Ovary (tissue), 7 donors: ENCODE measurements at regions not wholly inside any gene's neighbourhood (a gene's known extent, or its start where the extent isn't known, plus 50 kb on each side); places are given as distances from the start of the nearest gene placed in this dataset.

ENCODE experiments used
- DNase-seq, 5 donors: peaks; one replicate each; pipeline ENCODE4 v3.0.0-alpha.2; 2019 to 2020
- H3K27ac ChIP-seq, 2 donors: fragments of 200-600 bp; one replicate each; pipeline versions ENCODE4 v1.5.1 to v1.8.0; 2019 to 2022
- H3K27me3 ChIP-seq: fragments of 200-600 bp; one replicate; pipeline ENCODE4 v1.8.0; 2022
- H3K36me3 ChIP-seq: fragments of 200-600 bp; sonication (generic); one replicate; pipeline ENCODE4 v1.5.1; 2019
- H3K4me1 ChIP-seq: one replicate; pipeline ENCODE4 v1.8.1; 2013; ENCODE audit warnings: mild to moderate bottlenecking, moderate library complexity; ENCODE audit not compliant: insufficient read depth
- H3K4me3 ChIP-seq: fragments of 200-600 bp; sonication (generic); one replicate; pipeline ENCODE4 v1.5.1; 2017
- H3K9me3 ChIP-seq, 2 donors: fragments of 200-600 bp in 1 of 2; sonication (generic) in 1 of 2; one replicate each; pipeline versions ENCODE4 v1.5.1 to v1.8.1; 2013 to 2019; ENCODE audit warnings: mild to moderate bottlenecking in 1 of 2, moderate library complexity in 1 of 2
- CTCF ChIP-seq, 3 donors: fragments of 450-650 bp in 2 of 3; fragments of 200-600 bp in 1 of 3; IDR thresholded peaks; one replicate each; pipeline versions ENCODE4 v1.5.1 to v1.8.0; 2016 to 2022; ENCODE audit warnings: antibody characterized with exemption in 3 of 3, mild to moderate bottlenecking in 1 of 3
- EP300 ChIP-seq: sonication (generic); formaldehyde crosslinking; IDR thresholded peaks from one replicate; pipeline ENCODE4 v1.6.1; 2017; ENCODE audit warnings: antibody characterized with exemption
- POLR2A ChIP-seq: fragments of 450-650 bp; IDR thresholded peaks from one replicate; pipeline ENCODE4 v1.6.1; 2017; ENCODE audit warnings: antibody characterized with exemption, mild to moderate bottlenecking, moderate library complexity
- WGBS, 3 donors: extraction: QIAGEN DNeasy Blood & Tissue Kit in 1 of 3; methylation state at CpG; one replicate each; pipeline versions ENCODE4 v1.1.5 to v1.1.7; 2013 to 2017; 5-methylcytosine and 5-hydroxymethylcytosine counted together
- intact Hi-C, 4 donors: fragments of 100-400 bp; cut with DNase I; formaldehyde crosslinking; loops; one replicate each; pipeline versions ENCODE4 v1.11.0 to v1.15.1; 2022 to 2023
- donor health status: DM: no; HTN: no; CAD: no; lungs with moderate emphysema.
- donor health status: DM: no; HTN: no; CAD: no.
- donor health status: Bipolar disorder and iron deficiency.
- donor health status: DM: no; HTN: no; CAD: no.
- donor health status: DM: yes; HTN: yes; CAD: no.

DNA sequence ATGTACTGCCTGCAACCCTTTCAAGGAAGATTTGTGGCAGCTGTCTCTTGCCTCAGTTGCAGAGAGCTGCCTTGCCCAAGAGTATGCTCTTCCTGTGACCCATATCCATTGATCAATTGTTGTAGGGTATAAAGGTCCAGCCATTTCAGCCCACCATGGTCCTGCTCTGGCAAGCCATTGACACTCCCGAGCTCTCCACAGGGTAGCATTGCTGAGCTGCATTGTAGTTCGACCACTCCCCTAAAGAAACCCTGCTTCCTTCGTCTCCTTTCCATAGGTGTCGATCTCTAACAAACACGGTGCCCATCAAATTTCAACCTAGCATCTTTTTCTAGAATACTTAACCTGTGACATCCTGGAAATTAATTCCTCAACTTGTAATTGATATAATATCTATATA is 104.9 kb upstream of the NDUFV2 start:
- no peaks in the 10 kb centered on the region for H3K9me3 ChIP-seq
- TF ChIP-seq EP300 (no peak), POLR2A (no peak), CTCF (IDR thresholded peaks at IDR 0.05) (no peak)
- WGBS, 3 donors = 53 to 65% (median 65%) methylated on average over 5 of the region's 5 CpGs
- intact Hi-C loops = loop anchor here in 1 of 4 donors (5.0 kb wide), 1 partner anchor 1400 kb away; no protein-coding TSS in a partner anchor
- no peak overlapping the region for H3K27ac ChIP-seq
- no peak overlapping the region for H3K4me3 ChIP-seq
- no peak for DNase-seq
- no peaks in the 10 kb centered on the region for H3K4me1 ChIP-seq
- no peaks in the 10 kb centered on the region for H3K27me3 ChIP-seq
- no peaks in the 10 kb centered on the region for H3K36me3 ChIP-seq

DNA sequence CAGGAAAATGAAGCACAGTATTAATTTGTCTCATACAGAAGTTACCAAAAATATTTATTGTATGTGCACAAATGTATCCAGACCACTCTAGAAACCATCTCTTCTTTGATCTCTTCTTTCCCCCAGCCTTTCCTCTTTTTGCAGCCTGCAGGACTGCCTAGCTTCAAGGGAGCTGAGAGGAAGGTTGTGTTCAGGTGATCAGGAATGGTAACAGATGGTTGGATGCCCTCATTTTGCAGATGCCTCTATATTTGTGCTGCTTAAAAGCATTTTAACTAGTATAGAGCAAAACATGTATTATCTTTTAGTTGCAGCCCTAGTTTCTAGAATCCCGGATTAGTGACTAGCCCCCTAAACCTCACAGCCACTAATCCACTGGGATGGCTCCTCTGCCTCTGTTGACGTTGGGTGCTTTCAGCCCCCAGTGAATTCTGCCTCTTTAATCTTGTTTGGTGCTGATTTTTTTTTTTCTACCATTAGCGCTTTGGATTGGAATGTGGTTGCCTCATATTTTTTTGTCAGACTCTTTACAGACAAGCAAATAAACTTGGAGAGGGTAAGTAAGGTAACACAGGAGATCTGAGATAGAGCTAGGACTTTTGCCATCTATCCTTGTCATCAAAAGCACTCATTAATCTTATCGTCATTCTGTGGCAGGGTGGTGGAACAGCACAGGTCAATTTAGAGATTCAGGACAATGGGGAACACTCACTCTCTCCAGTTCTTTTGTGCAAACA is 103.8 kb upstream of the NDUFV2 start:
- no peak for DNase-seq
- Histone ChIP-seq H3K36me3 (no peaks in the 10 kb centered on the region), H3K4me1 (no peaks in the 10 kb centered on the region), H3K27ac (no peak overlapping the region), H3K4me3 (no peak overlapping the region), H3K9me3 (no peaks in the 10 kb centered on the region), H3K27me3 (no peaks in the 10 kb centered on the region)
- TF ChIP-seq POLR2A (no peak), EP300 (no peak), CTCF (IDR thresholded peaks at IDR 0.05) (no peak)
- intact Hi-C loops = loop anchor here in 1 of 4 donors (5.0 kb wide), 1 partner anchor 1401 kb away; no protein-coding TSS in a partner anchor
- WGBS, 3 donors = 19 to 31% (median 20%) methylated on average over 4 of the region's 4 CpGs

GRCh38 chr18:8999872-9000271 is 102.6 kb upstream of the NDUFV2 start:
- no peak overlapping the region for H3K4me3 ChIP-seq
- no peaks in the 10 kb centered on the region for H3K36me3 ChIP-seq
- no peak for DNase-seq
- H3K27ac ChIP-seq = no peak overlapping the region
- no peak for TF ChIP-seq CTCF (IDR thresholded peaks at IDR 0.05)
- TF ChIP-seq EP300 = no peak
- H3K4me1 ChIP-seq = no peaks in the 10 kb centered on the region
- H3K27me3 ChIP-seq = no peaks in the 10 kb centered on the region
- intact Hi-C loops = loop anchor here in 1 of 4 donors (5.0 kb wide), 1 partner anchor 1403 kb away; no protein-coding TSS in a partner anchor
- H3K9me3 ChIP-seq = no peaks in the 10 kb centered on the region
- 68 to 72% (median 71%) methylated on average over 9 of the region's 9 CpGs for WGBS, 3 donors

- Histone ChIP-seq H3K4me1 (no peaks in the 10 kb centered on the region), H3K4me3 (no peak overlapping the region), H3K36me3 (no peaks in the 10 kb centered on the region), H3K27me3 (no peaks in the 10 kb centered on the region), H3K9me3 (no peaks in the 10 kb centered on the region), H3K27ac (no peak overlapping the region)
- intact Hi-C loops = no loop called here
- DNase-seq = no peak
- TF ChIP-seq POLR2A = no peak
- 27 to 30% (median 28%) methylated on average over 5 of the region's 5 CpGs for WGBS, 3 donors
Measured at GRCh38 chr18:9000733-9001132, 101.8 kb upstream of the NDUFV2 start.

DNA sequence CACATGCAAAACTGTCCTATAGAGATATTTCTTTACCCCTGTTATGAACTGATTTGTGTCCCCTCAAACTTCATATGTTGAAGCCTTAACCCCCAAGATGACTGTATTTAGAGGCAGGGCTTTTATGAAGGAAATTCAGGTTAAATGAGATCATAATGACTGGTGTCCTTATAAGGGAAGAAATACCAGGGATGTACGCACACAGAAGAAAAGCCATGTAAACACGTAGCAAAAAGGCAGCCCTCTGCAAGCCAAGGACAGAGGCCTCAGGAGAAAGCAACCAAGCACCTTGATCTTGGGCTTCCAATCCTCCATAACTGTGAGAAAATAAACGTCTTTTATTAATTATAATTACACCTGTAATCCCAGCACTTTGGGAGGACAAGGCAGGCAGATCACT is 101.3 kb upstream of the NDUFV2 start:
- Histone ChIP-seq H3K4me1 (no peaks in the 10 kb centered on the region), H3K27ac (no peak overlapping the region), H3K9me3 (no peaks in the 10 kb centered on the region), H3K4me3 (no peak overlapping the region), H3K36me3 (no peaks in the 10 kb centered on the region), H3K27me3 (no peaks in the 10 kb centered on the region)
- no peak for DNase-seq
- TF ChIP-seq POLR2A (no peak), EP300 (no peak), CTCF (IDR thresholded peaks at IDR 0.05) (no peak)
- WGBS, 3 donors = 76 to 81% (median 79%) methylated on average over 3 of the region's 3 CpGs
- intact Hi-C loops = no loop called here
